Fibroblast of pulmonary artery (primary cell): ENCODE measurements at regions not wholly inside any gene's neighbourhood (a gene's known extent, or its start where the extent isn't known, plus 50 kb on each side); places are given as distances from the start of the nearest gene placed in this dataset.
"Not testable (repeated sequence)": the region's sequence is repeated elsewhere in the genome, so short reads cannot be mapped to it uniquely, and the experiment has no call there.

ENCODE experiments used
- DNase-seq: peaks from one replicate; pipeline ENCODE4 v3.0.0-alpha.2; 2010; ENCODE audit warnings: low read depth
- H3K4me3 ChIP-seq: replicated peaks from 2 replicates; pipeline ENCODE4 v1.5.1; 2011; ENCODE audit warnings: low read depth, mild to moderate bottlenecking, control low read depth, low read length, moderate library complexity
- TF ChIP-seq, protein P1 (sequence below): IDR thresholded peaks from 2 replicates; pipeline ENCODE4 v1.5.1; 2011; ENCODE audit warnings: mild to moderate bottlenecking, control low read depth, low read length, inconsistent platforms; ENCODE audit errors: missing control alignments

DNA sequence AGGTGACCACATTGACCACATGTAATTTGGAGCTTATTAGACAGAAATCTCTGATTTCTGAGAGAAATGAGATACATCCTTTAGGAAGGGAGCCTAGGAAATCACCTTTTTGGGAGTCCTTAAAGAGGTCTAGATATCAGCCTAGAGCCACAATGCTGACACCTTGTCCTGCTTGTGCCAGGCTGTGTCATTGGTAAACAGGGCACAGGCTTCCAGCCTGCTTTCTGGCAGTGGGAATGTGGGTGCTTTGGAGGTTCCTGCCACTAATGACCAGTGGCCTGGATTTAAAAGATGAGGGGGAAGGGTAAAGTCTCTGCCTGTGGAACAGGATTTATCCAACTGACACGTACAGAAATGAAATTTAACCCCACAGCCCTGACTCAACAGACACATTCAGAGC is 169.8 kb upstream of the KBTBD8 start:
- no peak overlapping the region for H3K4me3 ChIP-seq
- DNase-seq, result no peak
- TF ChIP-seq, protein P1, sequence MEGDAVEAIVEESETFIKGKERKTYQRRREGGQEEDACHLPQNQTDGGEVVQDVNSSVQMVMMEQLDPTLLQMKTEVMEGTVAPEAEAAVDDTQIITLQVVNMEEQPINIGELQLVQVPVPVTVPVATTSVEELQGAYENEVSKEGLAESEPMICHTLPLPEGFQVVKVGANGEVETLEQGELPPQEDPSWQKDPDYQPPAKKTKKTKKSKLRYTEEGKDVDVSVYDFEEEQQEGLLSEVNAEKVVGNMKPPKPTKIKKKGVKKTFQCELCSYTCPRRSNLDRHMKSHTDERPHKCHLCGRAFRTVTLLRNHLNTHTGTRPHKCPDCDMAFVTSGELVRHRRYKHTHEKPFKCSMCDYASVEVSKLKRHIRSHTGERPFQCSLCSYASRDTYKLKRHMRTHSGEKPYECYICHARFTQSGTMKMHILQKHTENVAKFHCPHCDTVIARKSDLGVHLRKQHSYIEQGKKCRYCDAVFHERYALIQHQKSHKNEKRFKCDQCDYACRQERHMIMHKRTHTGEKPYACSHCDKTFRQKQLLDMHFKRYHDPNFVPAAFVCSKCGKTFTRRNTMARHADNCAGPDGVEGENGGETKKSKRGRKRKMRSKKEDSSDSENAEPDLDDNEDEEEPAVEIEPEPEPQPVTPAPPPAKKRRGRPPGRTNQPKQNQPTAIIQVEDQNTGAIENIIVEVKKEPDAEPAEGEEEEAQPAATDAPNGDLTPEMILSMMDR, result no peak

DNA sequence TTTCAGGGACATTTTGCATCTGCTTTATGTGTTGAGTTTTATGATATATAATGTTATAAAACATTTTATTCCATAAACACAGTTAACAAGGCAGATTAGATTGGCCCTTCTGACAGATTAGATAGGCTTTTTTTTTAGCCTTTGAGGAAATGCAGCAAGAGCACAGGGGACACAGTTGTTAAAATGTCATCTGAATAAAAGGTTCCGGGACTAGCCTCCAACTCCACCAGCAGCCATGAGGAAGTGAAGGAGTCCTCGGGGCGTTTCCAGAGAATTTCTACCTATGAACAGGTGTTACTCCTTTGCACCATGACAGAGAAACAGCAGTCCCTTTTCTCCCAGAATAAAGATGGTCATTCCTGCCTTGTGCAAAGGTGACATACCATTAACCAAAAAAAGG is 167.8 kb upstream of the KBTBD8 start:
- DNase-seq, result no peak
- TF ChIP-seq, protein P1, result no peak
- no peak overlapping the region for H3K4me3 ChIP-seq

DNA sequence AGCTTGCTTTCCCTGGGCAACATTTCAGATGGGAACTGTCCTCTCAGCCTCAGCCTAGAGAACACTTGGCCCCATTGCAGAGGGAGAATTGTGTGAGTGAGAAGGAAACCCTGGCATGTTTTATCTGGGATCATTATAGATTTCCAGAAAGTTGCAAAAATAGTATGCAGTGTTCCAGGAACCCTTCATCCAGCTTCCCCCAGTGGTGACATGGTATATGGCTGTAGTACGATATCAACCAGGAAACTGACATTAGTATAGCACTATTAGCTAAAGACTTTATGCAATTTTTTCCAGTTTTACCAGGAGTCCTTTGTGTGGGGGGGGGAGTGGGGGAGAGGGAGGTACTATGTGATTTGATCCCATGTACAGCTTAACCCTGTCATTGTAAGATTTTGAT is 166.2 kb upstream of the KBTBD8 start:
- no peak overlapping the region for H3K4me3 ChIP-seq
- no peak for DNase-seq
- TF ChIP-seq, protein P1, result no peak

DNA sequence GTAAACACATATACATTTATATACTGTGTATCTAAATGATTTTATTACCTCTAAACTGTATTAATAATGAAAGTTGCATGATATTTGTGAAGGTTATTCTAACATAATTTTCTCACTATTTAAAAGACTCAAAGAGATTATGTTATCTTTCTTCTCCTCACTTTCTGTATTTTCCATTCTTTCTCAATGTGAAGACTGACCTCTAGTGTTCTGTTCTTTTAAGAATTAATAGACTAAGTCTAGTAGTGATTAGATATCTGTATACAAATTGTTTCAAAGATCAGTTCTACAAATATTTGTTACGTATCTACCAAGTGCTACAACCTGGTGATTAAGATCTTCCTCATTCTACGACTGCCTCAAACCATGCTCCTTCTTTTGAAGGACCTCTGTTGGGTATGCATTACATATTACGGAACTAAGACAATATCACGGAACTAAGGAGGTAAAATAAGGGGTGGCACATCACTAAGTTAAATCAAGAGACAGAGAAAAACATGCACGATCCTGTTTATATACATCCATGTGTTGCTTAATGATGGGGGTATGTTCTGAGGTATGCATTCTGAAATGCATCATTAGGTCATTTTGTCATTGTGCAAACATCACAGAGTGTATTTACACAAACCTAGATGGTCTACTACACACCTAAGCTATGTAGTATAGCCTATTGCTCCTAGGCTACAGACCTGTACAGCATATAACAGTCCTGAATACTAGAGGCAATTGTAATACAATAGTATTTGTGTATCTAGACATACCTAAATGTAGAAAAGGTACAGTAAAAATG is 161.5 kb upstream of the KBTBD8 start:
- peak; percentile 11 for DNase-seq

DNA sequence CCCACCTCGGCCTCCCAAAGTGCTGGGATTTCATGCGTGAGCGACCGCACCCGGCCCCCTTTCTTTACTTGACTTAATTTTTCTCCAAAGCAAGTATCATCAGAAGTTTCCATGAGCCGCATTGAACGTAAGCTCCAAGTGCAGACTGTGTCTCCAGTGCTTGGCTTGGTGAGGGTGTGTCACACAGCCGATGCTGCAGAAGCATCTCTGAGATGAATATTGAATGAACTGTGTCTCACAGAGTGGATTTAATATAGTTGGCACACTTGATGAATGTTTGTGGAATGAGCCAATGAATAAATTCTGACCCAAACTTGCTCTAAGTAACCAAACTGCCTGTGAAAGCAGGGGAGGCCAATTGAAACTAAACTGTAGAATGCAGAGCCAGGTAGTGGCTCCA is 159.4 kb upstream of the KBTBD8 start:
- TF ChIP-seq, protein P1, result no peak
- H3K4me3 ChIP-seq, result no peak overlapping the region
- no peak for DNase-seq

More for the DNA sequence above, 161.5 kb upstream of the KBTBD8 start:
- TF ChIP-seq, protein P1, result no peak
- no peak overlapping the region for H3K4me3 ChIP-seq

DNA sequence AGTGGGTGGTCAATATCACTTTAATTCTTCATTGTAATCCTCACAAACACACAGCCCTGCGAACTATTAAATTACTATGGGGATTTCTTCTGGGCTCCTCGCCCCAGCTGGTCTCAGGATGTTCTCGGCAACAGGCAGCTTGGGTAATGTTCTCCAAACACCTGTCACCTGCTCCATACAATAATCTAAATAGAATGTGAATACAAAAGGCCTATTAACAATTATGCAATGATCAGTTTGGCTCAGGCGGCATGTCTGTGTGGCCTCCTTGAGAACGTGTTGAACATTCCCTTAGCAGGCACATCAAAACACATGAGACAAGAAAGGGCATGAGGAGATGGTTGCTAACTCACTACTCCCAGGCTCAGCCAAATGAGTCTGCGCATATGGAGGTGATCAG is 158.6 kb upstream of the KBTBD8 start:
- no peak overlapping the region for H3K4me3 ChIP-seq
- TF ChIP-seq, protein P1, result no peak
- DNase-seq, result no peak

DNA sequence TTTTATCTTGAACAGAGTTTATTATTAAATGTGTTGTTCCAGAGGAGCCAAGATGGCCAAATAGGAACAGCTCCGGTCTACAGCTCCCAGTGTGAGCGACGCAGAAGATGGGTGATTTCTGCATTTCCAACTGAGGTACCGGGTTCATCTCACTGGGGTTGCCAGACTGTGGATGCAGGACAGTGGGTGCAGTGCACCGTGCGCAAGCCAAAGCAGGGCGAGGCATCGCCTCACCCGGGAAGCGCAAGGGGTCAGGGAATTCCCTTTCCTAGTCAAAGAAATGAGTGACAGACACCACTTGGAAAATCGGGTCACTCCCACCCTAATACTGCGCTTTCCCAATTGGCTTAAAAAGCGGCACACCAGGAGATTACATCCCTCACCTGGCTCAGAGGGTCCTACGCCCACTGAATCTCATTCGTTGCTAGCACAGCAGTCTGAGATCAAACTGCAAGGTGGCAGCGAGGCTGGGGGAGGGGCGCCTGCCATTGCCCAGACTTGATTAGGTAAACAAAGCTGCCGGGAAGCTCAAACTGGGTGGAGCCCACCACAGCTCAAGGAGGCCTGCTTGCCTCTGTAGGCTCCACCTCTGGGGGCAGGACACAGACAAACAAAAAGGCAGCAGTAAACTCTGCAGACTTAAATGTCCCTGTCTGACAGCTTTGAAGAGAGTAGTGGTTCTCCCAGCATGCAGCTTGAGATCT is 155.2 kb upstream of the KBTBD8 start:
- H3K4me3 ChIP-seq, DNase-seq: not testable (repeated sequence)
